Breast epithelium (tissue), 3 donors: ENCODE measurements at regions not wholly inside any gene's neighbourhood (a gene's known extent, or its start where the extent isn't known, plus 50 kb on each side); places are given as distances from the start of the nearest gene placed in this dataset.

Source experiments
- POLR2AphosphoS5 ChIP-seq, 3 donors: sonication (generic); formaldehyde crosslinking; IDR thresholded peaks; one replicate each; pipeline ENCODE4 v1.6.1; 2017; ENCODE audit warnings: antibody characterized with exemption in 3 of 3
- TF ChIP-seq, protein P1 (sequence below), 3 donors: fragments of 450-650 bp; IDR thresholded peaks; one replicate each; pipeline ENCODE4 v1.5.1; 2016 to 2017; ENCODE audit warnings: antibody characterized with exemption in 3 of 3, mild to moderate bottlenecking in 3 of 3, moderate library complexity in 3 of 3

- TF ChIP-seq, protein P1, sequence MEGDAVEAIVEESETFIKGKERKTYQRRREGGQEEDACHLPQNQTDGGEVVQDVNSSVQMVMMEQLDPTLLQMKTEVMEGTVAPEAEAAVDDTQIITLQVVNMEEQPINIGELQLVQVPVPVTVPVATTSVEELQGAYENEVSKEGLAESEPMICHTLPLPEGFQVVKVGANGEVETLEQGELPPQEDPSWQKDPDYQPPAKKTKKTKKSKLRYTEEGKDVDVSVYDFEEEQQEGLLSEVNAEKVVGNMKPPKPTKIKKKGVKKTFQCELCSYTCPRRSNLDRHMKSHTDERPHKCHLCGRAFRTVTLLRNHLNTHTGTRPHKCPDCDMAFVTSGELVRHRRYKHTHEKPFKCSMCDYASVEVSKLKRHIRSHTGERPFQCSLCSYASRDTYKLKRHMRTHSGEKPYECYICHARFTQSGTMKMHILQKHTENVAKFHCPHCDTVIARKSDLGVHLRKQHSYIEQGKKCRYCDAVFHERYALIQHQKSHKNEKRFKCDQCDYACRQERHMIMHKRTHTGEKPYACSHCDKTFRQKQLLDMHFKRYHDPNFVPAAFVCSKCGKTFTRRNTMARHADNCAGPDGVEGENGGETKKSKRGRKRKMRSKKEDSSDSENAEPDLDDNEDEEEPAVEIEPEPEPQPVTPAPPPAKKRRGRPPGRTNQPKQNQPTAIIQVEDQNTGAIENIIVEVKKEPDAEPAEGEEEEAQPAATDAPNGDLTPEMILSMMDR (IDR thresholded peaks at IDR 0.05), result no peak
- TF ChIP-seq POLR2AphosphoS5 (IDR thresholded peaks at IDR 0.05), result no peak
Observed at GRCh38 chr1:218671573-218671972, 326.4 kb downstream of the TGFB2 start.
